Left renal pelvis (tissue), 4 donors: ENCODE measurements at regions not wholly inside any gene's neighbourhood (a gene's known extent, or its start where the extent isn't known, plus 50 kb on each side); places are given as distances from the start of the nearest gene placed in this dataset.

Experiments used
- DNase-seq, 4 donors: peaks; one replicate each; pipeline ENCODE4 v3.0.0-alpha.2; 2013; ENCODE audit warnings: low read depth in 4 of 4, low spot score in 3 of 4

- DNase-seq, result no peak
Measured at GRCh38 chr2:41957431-41957830, 90.4 kb upstream of the PKDCC start.

GRCh38 chr2:41958251-41958650 is 89.6 kb upstream of the PKDCC start:
- no peak for DNase-seq

DNA sequence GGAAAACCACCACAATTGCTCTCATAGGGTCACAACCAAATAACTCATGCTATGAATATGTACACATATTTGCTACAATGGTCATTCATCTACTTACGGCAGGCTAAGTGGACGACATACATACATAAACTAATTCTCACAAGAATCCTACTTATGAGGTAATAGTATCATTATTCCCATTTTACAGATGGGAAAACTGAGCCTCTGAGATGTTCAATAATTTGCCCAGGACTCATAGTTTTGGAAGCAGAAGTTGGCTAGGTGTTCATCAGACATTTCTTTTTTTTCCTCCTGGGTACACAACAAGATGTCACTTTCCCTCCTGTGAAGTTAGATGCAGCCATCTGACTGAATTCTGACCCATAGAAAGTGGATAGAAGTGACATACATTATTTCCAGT is 89.0 kb upstream of the PKDCC start:
- no peak for DNase-seq

DNA sequence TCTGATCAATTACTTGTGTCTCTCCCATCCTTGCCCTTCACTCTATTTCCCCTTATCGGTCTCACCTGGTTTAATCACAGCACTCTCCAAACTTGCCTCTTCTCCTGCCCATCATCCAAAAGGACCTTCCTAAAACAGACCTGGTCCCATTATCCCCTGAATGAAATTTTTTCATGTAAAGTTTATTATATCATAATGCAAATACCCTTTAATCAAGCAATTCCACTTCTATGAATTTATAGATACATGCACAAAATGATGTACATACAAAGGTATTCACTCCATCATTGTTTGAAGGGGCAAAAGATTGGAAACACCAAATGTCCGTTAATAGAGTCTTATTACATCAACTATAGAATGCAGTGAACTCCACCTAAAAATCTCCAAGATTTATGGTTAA is 88.1 kb upstream of the PKDCC start:
- DNase-seq, result no peak

- no peak for DNase-seq
Measured at GRCh38 chr2:41962922-41963622, 84.7 kb upstream of the PKDCC start.

DNA sequence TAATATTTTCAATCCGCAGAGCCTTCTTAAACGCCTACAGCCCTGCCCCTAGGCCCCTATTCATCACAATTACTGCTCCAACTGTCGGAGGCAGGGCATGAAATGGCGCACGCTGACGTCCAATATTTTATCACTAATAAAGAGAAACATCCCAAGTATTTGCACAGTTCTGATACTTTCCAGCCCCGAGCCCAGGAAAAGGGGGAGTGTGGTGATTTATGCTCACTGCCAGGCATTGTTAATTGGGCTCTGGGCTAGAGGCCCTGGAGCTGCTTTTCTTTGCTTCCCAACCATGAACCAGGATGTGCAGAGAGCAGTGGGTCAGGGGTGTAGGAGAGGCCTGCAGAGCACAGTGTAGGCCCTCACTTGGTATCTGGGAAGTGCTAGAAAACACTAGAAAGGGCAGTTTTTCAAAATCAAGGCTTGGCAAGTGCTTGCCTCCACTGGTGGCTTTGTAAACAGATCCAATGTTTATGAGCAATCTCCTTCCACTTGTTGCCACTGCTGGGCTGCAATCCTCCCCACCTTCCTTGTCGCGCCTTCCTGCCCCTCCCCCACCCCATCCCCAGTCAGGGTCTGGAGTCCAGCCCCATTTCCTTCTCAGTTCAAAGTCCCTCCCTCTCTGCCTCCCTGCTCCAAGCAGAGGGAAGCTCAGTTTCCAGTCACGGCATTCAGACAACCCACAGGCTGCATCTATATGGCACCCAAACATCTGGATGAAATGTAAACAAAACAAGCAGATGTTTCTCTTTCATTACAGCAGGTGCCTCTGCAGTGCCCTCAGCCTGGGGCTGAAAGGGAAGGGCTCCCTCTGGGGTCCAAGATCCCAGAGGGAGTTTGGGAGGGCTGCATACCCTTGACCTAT is 83.9 kb upstream of the PKDCC start:
- peak; percentile 83 to 89 (median 84) for DNase-seq

DNA sequence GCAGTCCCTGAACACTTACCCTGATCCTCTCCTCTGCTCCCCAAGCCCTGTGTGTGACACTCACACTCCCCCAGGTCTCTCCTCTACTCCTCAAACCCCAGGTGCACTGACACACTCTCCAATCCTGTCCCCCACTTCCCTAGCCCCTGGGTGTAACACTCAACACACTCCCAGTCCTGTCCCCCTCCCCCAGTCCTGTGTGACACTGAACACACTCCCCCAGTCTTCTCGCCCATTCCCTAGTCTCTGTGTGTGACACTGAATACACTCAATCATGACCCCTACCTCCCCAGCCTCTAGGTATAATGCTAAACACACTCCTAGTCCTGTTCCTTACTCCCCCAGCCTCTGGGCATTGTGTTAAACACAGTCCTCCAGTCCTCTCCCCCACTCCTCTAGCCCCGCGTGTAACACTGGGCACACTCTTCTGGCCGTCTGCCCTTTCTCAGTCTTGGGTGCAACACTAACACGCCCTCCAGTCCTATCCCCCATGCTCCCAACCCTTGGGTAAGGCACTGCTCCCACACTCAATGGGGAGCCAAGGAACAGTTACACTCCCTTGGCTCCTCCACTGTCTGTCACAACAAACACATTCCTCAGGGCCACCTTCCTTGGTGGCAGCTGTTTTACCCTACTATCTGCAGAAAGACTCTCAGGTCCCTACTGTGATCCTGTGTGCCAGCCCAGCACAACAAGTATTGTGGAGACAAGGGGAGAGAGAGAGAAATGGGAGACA is 82.5 kb upstream of the PKDCC start:
- DNase-seq, result no peak

DNA sequence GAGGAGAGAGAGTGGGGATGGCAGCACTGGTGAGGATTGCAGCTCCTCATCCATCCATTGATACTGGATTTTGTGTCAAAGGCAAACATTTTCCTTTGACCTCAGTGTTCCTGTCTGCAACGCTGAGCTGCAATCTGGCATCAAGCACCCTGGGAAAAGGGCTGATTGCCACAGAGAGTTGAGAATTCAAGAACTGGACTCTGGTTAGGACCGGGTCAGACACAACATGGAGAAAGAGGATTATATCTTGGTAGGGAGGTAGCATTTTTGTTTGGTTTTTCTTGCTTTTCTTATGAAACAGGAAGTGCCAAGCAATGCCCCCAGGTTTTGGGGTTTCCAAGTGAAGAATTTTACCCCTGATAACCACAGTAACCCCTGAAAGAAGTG is 81.9 kb upstream of the PKDCC start:
- no peak for DNase-seq

DNA sequence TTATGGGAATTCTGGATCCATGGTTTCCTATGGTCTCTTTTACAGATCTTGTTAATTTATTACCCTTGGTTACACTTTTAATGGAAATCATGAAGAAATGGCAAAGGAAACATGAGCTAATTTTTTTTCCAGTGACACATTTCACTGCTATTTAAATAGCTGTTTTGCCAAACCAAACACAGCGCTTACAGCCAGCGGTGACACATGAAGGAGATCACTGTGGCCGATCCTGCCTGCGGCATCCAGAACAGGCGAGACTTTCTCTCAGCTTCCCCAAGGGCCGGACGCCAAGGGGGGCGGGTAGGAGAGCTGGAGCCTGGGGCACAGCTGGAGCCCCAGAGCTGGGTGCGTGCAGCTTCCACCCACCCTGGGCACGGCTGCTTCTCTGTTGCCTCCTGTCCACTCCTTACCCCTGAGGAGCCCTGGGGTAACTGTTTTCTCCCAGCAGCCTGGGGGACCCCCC is 81.4 kb upstream of the PKDCC start:
- peak in 3 of 4 donors; percentile 63 to 69 (median 65) for DNase-seq

GRCh38 chr2:41966920-41967319 is 80.9 kb upstream of the PKDCC start:
- DNase-seq, result no peak

DNA sequence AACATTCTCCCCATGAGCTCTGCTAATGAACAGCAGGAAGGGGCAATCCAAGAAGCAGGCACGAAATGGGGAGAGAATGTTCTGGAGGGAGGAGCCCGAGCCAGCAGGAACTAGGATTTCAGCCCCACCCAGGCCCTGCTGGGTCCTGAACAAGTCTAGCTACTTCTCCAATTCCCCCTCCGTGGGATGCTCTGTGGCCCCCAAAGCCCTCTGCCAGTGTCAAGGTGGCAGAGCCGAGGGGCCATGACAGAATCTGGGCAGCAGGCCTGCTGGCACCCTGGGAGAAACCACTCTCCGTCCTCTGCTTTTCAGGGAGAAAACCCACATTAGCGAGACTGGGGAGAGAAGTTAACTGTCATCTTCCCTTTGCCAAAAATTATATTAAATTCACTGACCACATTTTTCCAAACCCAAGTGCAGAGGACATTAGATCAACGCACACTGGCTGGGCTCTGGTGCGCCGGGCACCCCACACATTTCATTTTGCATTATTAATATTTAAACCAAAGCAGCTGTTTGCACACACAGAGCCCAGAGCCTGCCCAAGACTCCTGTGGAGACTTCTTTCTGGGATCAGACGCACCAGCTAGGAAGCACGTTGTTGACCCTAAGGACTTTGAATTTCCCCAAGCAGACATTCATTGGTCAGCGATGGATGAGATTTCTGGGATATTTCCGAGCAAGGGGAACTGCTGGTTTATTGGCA is 80.2 kb upstream of the PKDCC start:
- DNase-seq, result no peak

DNA sequence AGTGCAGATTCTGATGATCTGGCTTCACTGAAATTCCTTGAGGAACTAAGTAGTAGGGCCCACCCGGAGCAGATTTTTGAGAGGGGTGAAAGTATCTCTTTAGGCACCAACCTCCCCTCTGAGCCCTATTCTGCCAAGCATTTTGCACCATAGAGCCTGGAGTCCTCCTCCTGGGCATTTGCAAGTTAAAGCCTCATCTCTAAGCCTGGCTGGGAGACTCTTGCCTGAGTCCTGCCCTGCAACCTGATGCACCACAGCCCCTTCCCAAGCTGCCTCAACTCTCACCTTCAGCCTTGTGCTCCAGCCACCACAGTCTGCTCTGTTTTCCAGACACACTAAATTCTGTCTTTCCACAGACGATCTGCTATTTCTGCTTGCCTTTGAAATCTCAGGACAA is 79.6 kb upstream of the PKDCC start:
- DNase-seq, result no peak

GRCh38 chr2:41970988-41971660 is 76.7 kb upstream of the PKDCC start:
- DNase-seq, result no peak

GRCh38 chr2:41972179-41972578 is 75.6 kb upstream of the PKDCC start:
- no peak for DNase-seq

- no peak for DNase-seq
Measured at GRCh38 chr2:41972819-41973218, 75.0 kb upstream of the PKDCC start.

- DNase-seq, result no peak
Measured at GRCh38 chr2:41973871-41974270, 74.0 kb upstream of the PKDCC start.

DNA sequence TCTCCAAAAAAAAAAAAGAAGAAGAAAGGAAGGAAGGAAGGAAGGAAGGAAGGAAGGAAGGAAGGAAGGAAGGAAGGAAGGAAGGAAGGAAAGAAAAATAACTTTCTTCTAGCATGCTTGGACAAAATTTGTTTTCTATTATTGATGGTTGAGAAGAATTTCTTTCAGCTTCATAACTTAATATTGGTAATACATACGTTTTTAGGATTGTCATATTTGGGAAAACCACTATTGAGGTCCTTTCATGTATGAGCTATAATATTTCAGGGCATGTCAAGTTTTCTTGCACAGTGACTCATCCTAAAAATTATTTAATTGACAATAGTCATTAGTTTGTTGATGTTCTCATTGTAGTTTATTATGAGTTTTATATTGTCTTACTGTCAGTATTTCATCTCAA is 66.4 kb upstream of the PKDCC start:
- no peak for DNase-seq

GRCh38 chr2:41985573-41986095 is 62.2 kb upstream of the PKDCC start:
- DNase-seq, result no peak

DNA sequence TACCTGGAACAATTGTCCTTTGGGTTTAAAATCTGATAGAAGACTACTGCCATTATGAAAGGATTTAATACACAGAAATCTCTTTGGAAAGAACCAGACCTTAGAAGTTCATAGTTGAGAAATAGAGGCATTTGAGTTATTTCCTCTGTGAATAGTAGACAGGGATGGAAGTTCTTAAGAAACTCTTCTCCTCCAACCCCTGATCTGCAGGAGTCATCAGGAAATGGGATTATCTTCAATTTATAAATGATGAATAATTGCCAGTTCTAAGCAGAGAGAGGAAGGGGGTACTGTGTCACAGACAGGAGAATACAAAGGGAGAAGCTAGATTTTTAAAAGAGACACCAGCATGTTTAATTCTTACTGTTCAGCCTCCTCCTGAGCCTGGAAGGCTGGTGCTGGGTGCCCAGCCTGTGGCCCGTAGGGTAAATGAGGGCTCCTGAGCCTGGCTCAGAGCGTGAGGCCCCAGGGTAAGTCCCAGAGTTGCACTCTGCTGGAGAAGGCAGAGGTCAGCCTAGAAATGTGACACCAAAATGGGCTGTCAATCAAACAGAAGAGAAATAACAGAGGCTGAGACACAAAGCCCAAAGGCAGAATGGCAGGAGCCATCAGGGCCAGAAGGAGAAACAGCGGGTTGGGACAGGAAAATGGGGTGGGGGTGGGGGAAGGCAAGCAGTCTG is 58.2 kb upstream of the PKDCC start:
- DNase-seq, result no peak
